ENCODE measurements at regions not wholly inside any gene's neighbourhood (a gene's known extent, or its start where the extent isn't known, plus 50 kb on each side); places are given as distances from the start of the nearest gene placed in this dataset.

- H3K4me3 Mint-ChIP-seq, result no peak overlapping the region
- intact Hi-C loops (cut with micrococcal nuclease), result no loop called here
- peaks cover 9% of the 10 kb centered on the region for H3K27me3 Mint-ChIP-seq (ENCODE audit: low read depth)
- no peak for DNase-seq
- peaks cover 20% of the 10 kb centered on the region for H3K4me1 Mint-ChIP-seq (ENCODE audit: low read depth)
- H3K9me3 Mint-ChIP-seq, result no peaks in the 10 kb centered on the region
- no peaks in the 10 kb centered on the region for H3K36me3 Mint-ChIP-seq (ENCODE audit: low read depth)
- no peak overlapping the region for H3K27ac Mint-ChIP-seq
- CTCF ChIA-PET, result interaction anchor here (0.6 kb wide), 1 partner anchor 468 kb away, joined by 3 read pairs; no protein-coding TSS in a partner anchor
Observed at GRCh38 chr6:113635222-113635986, 221.7 kb upstream of the MARCKS start.

- no peak for DNase-seq
- Mint-ChIP-seq H3K27me3 (ENCODE audit: low read depth) (peaks cover 9% of the 10 kb centered on the region), H3K4me3 (no peak overlapping the region), H3K4me1 (ENCODE audit: low read depth) (peaks cover 12% of the 10 kb centered on the region), H3K27ac (no peak overlapping the region), H3K9me3 (no peaks in the 10 kb centered on the region), H3K36me3 (ENCODE audit: low read depth) (no peaks in the 10 kb centered on the region)
- CTCF ChIA-PET, result interaction anchor here (0.6 to 0.7 kb wide), 2 partner anchors 467 to 494 kb away, joined by 3 read pairs; no protein-coding TSS in a partner anchor
- intact Hi-C loops (cut with micrococcal nuclease), result no loop called here
Observed at GRCh38 chr6:113636357-113636824, 220.8 kb upstream of the MARCKS start.

GRCh38 chr6:113640051-113640450 is 217.1 kb upstream of the MARCKS start:
- DNase-seq, result no peak
- CTCF ChIA-PET, result no interaction called here
- intact Hi-C loops (cut with micrococcal nuclease), result no loop called here
- H3K27ac Mint-ChIP-seq, result no peak overlapping the region
- no peaks in the 10 kb centered on the region for H3K4me1 Mint-ChIP-seq (ENCODE audit: low read depth)
- no peak overlapping the region for H3K4me3 Mint-ChIP-seq
- peaks cover 11% of the 10 kb centered on the region for H3K27me3 Mint-ChIP-seq (ENCODE audit: low read depth)
- H3K9me3 Mint-ChIP-seq, result no peaks in the 10 kb centered on the region
- H3K36me3 Mint-ChIP-seq (ENCODE audit: low read depth), result no peaks in the 10 kb centered on the region

- H3K27ac Mint-ChIP-seq, result no peak overlapping the region
- intact Hi-C loops (cut with micrococcal nuclease), result no loop called here
- H3K9me3 Mint-ChIP-seq, result no peaks in the 10 kb centered on the region
- H3K4me3 Mint-ChIP-seq, result no peak overlapping the region
- no peaks in the 10 kb centered on the region for H3K36me3 Mint-ChIP-seq (ENCODE audit: low read depth)
- H3K4me1 Mint-ChIP-seq (ENCODE audit: low read depth), result no peaks in the 10 kb centered on the region
- peaks cover 5% of the 10 kb centered on the region for H3K27me3 Mint-ChIP-seq (ENCODE audit: low read depth)
- DNase-seq, result no peak
- CTCF ChIA-PET, result no interaction called here
Observed at GRCh38 chr6:113642001-113642713, 215.0 kb upstream of the MARCKS start.

GRCh38 chr6:113642714-113643406 is 214.3 kb upstream of the MARCKS start:
- no peak for DNase-seq
- Mint-ChIP-seq H3K4me1 (ENCODE audit: low read depth) (no peaks in the 10 kb centered on the region), H3K36me3 (ENCODE audit: low read depth) (no peaks in the 10 kb centered on the region), H3K27ac (no peak overlapping the region), H3K27me3 (ENCODE audit: low read depth) (peaks cover 5% of the 10 kb centered on the region), H3K4me3 (no peak overlapping the region), H3K9me3 (no peaks in the 10 kb centered on the region)
- intact Hi-C loops (cut with micrococcal nuclease), result no loop called here
- CTCF ChIA-PET, result interaction anchor here (0.7 kb wide), 1 partner anchor 296 kb away, joined by 3 read pairs; no protein-coding TSS in a partner anchor

- CTCF ChIA-PET, result interaction anchor here (0.7 kb wide), 1 partner anchor 296 kb away, joined by 3 read pairs; no protein-coding TSS in a partner anchor
- Mint-ChIP-seq H3K27me3 (ENCODE audit: low read depth) (peaks cover 5% of the 10 kb centered on the region), H3K9me3 (no peaks in the 10 kb centered on the region)
Observed at GRCh38 chr6:113643407-113643770, 213.8 kb upstream of the MARCKS start.

GRCh38 chr6:113644861-113645575 is 212.1 kb upstream of the MARCKS start:
- no peaks in the 10 kb centered on the region for H3K9me3 Mint-ChIP-seq
- CTCF ChIA-PET, result interaction anchor here (1.0 kb wide), 1 partner anchor 13 kb away, joined by 3 read pairs; no protein-coding TSS in a partner anchor
- H3K27me3 Mint-ChIP-seq (ENCODE audit: low read depth), result peaks cover 9% of the 10 kb centered on the region
- DNase-seq, result no peak
- H3K36me3 Mint-ChIP-seq (ENCODE audit: low read depth), result no peaks in the 10 kb centered on the region
- intact Hi-C loops (cut with micrococcal nuclease), result no loop called here
- H3K4me1 Mint-ChIP-seq (ENCODE audit: low read depth), result no peaks in the 10 kb centered on the region
- no peak overlapping the region for H3K4me3 Mint-ChIP-seq
- H3K27ac Mint-ChIP-seq, result no peak overlapping the region

More at GRCh38 chr6:113643407-113643770, 213.8 kb upstream of the MARCKS start:
- no peaks in the 10 kb centered on the region for H3K36me3 Mint-ChIP-seq (ENCODE audit: low read depth)
- DNase-seq, result no peak
- H3K27ac Mint-ChIP-seq, result no peak overlapping the region
- no peak overlapping the region for H3K4me3 Mint-ChIP-seq
- no peaks in the 10 kb centered on the region for H3K4me1 Mint-ChIP-seq (ENCODE audit: low read depth)
- intact Hi-C loops (cut with micrococcal nuclease), result no loop called here

- CTCF ChIA-PET, result no interaction called here
- Mint-ChIP-seq H3K9me3 (no peaks in the 10 kb centered on the region), H3K36me3 (ENCODE audit: low read depth) (no peaks in the 10 kb centered on the region), H3K4me1 (ENCODE audit: low read depth) (no peaks in the 10 kb centered on the region), H3K27ac (no peak overlapping the region), H3K4me3 (no peak overlapping the region), H3K27me3 (ENCODE audit: low read depth) (peaks cover 9% of the 10 kb centered on the region)
- no peak for DNase-seq
- intact Hi-C loops (cut with micrococcal nuclease), result no loop called here
Observed at GRCh38 chr6:113645576-113645970, 211.6 kb upstream of the MARCKS start.

- H3K27me3 Mint-ChIP-seq (ENCODE audit: low read depth), result peaks cover 9% of the 10 kb centered on the region
- DNase-seq, result no peak
- H3K36me3 Mint-ChIP-seq (ENCODE audit: low read depth), result no peaks in the 10 kb centered on the region
- H3K9me3 Mint-ChIP-seq, result no peaks in the 10 kb centered on the region
- no peaks in the 10 kb centered on the region for H3K4me1 Mint-ChIP-seq (ENCODE audit: low read depth)
- no peak overlapping the region for H3K27ac Mint-ChIP-seq
- no peak overlapping the region for H3K4me3 Mint-ChIP-seq
- intact Hi-C loops (cut with micrococcal nuclease), result no loop called here
- CTCF ChIA-PET, result no interaction called here
Observed at GRCh38 chr6:113645986-113646385, 211.2 kb upstream of the MARCKS start.

- Mint-ChIP-seq H3K9me3 (no peaks in the 10 kb centered on the region), H3K4me3 (no peak overlapping the region), H3K27ac (no peak overlapping the region), H3K36me3 (ENCODE audit: low read depth) (no peaks in the 10 kb centered on the region), H3K27me3 (ENCODE audit: low read depth) (peaks cover 6% of the 10 kb centered on the region), H3K4me1 (ENCODE audit: low read depth) (no peaks in the 10 kb centered on the region)
- DNase-seq, result no peak
- CTCF ChIA-PET, result no interaction called here
- intact Hi-C loops (cut with micrococcal nuclease), result no loop called here
Observed at GRCh38 chr6:113646701-113647100, 210.4 kb upstream of the MARCKS start.

GRCh38 chr6:113647143-113647889 is 209.8 kb upstream of the MARCKS start:
- Mint-ChIP-seq H3K4me1 (ENCODE audit: low read depth) (no peaks in the 10 kb centered on the region), H3K27me3 (ENCODE audit: low read depth) (peaks cover 6% of the 10 kb centered on the region), H3K27ac (no peak overlapping the region), H3K4me3 (no peak overlapping the region), H3K9me3 (no peaks in the 10 kb centered on the region), H3K36me3 (ENCODE audit: low read depth) (no peaks in the 10 kb centered on the region)
- intact Hi-C loops (cut with micrococcal nuclease), result no loop called here
- no peak for DNase-seq
- CTCF ChIA-PET, result no interaction called here

All from activated naive CD4-positive, alpha-beta T cell treated with anti-CD3 and anti-CD28 coated beads for 36 hours (primary cell).